ENCODE measurements at regions not wholly inside any gene's neighbourhood (a gene's known extent, or its start where the extent isn't known, plus 50 kb on each side); places are given as distances from the start of the nearest gene placed in this dataset.

DNA sequence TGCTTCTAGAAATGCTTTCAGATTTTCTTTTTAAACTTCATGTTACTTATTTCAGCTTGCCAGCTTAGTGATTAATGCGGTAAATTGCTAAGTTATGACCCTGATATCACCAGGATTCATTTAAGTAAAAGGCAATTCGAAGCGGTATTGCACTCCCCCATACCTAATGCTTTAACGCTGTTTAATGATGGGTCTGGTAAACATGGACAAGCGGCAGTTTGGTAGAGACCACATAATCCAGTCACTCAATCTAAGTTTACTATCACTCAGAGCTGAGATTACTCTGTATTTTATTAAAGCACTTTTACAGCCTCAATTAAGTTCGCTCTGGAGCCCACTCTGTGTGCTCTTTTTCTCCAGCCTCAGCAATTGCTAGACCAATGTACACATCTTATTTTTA lies 118.2 kb upstream of the SCN7A start:
- 87% methylated on average over 6 of the region's 6 CpGs for WGBS (ENCODE audit: insufficient coverage)
- ATAC-seq = no peak
- no peak overlapping the region for H3K4me3 Mint-ChIP-seq
- peaks cover 5 to 7% of the 10 kb centered on the region in 2 donors for H3K4me1 Mint-ChIP-seq
- H3K27ac Mint-ChIP-seq = no peak overlapping the region
- Histone ChIP-seq H3K36me3 (ENCODE audit: control insufficient read depth, insufficient read depth, low read length) (no peaks in the 10 kb centered on the region), H3K4me3 (ENCODE audit: low read length) (no peak overlapping the region), H3K4me1 (ENCODE audit: control insufficient read depth, insufficient read depth, low read length) (no peaks in the 10 kb centered on the region), H3K9me3 (ENCODE audit: control insufficient read depth, insufficient read depth, low read length) (peaks cover 2% of the 10 kb centered on the region), H3K27me3 (ENCODE audit: control insufficient read depth, insufficient read depth, low read length) (no peaks in the 10 kb centered on the region), H3K27ac (ENCODE audit: low read length) (no peak overlapping the region)
- no peaks in the 10 kb centered on the region for H3K36me3 Mint-ChIP-seq
- TF ChIP-seq CTCF (IDR thresholded peaks at IDR 0.05) = no peak
- no peak for DNase-seq
- peaks cover 0 to under 1% of the 10 kb centered on the region in 2 donors for H3K9me3 Mint-ChIP-seq
- intact Hi-C loops (cut with micrococcal nuclease) = no loop called here
- peaks cover 4 to 18% of the 10 kb centered on the region in 2 donors for H3K27me3 Mint-ChIP-seq (ENCODE audit: low read depth in 2 of 2)

DNA sequence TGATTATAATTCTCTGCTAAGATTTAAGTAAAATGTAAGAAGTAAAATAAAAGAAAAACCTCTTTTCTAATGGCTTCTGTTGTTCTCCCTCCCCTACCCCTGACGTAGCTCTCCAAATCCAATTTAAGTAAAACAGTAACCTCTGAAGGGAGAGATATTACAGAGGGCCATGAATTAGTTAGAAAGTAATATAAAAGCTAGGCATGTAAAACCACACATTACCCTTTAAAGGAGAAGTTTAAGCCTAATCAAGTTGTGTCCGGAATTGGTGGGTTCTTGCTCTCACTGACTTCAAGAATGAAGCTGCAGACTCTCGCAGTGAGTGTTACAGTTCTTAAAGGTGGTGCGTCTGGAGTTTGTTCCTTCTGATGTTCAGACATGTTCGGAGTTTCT lies 116.9 kb upstream of the SCN7A start:
- WGBS (ENCODE audit: insufficient coverage) = 30% methylated on average over 4 of the region's 5 CpGs
- no peaks in the 10 kb centered on the region for H3K36me3 ChIP-seq (ENCODE audit: control insufficient read depth, insufficient read depth, low read length)
- H3K36me3 Mint-ChIP-seq = no peaks in the 10 kb centered on the region
- H3K27ac ChIP-seq (ENCODE audit: low read length) = no peak overlapping the region
- H3K4me3 Mint-ChIP-seq = peak overlapping the region; percentile 21
- peaks cover 5 to 7% of the 10 kb centered on the region in 2 donors for H3K4me1 Mint-ChIP-seq
- H3K9me3 Mint-ChIP-seq = peaks cover under 1 to 2% of the 10 kb centered on the region in 2 donors
- intact Hi-C loops (cut with micrococcal nuclease) = no loop called here
- peaks cover 2% of the 10 kb centered on the region for H3K9me3 ChIP-seq (ENCODE audit: control insufficient read depth, insufficient read depth, low read length)
- TF ChIP-seq CTCF (IDR thresholded peaks at IDR 0.05) = no peak
- no peaks in the 10 kb centered on the region for H3K4me1 ChIP-seq (ENCODE audit: control insufficient read depth, insufficient read depth, low read length)
- no peak for DNase-seq
- H3K27ac Mint-ChIP-seq = no peak overlapping the region
- peaks cover 4 to 18% of the 10 kb centered on the region in 2 donors for H3K27me3 Mint-ChIP-seq (ENCODE audit: low read depth in 2 of 2)
- no peak for ATAC-seq
- H3K27me3 ChIP-seq (ENCODE audit: control insufficient read depth, insufficient read depth, low read length) = no peaks in the 10 kb centered on the region
- H3K4me3 ChIP-seq (ENCODE audit: low read length) = no peak overlapping the region

- no peak overlapping the region for H3K4me3 ChIP-seq (ENCODE audit: low read length)
- Mint-ChIP-seq H3K4me1 (peaks cover 5 to 7% of the 10 kb centered on the region in 2 donors), H3K9me3 (peaks cover 2 to 4% of the 10 kb centered on the region in 2 donors), H3K27me3 (ENCODE audit: low read depth in 2 of 2) (peaks cover 4 to 18% of the 10 kb centered on the region in 2 donors), H3K36me3 (no peaks in the 10 kb centered on the region), H3K4me3 (no peak overlapping the region), H3K27ac (no peak overlapping the region)
- no peak overlapping the region for H3K27ac ChIP-seq (ENCODE audit: low read length)
- peaks cover 2% of the 10 kb centered on the region for H3K9me3 ChIP-seq (ENCODE audit: control insufficient read depth, insufficient read depth, low read length)
- no peaks in the 10 kb centered on the region for H3K27me3 ChIP-seq (ENCODE audit: control insufficient read depth, insufficient read depth, low read length)
- intact Hi-C loops (cut with micrococcal nuclease) = no loop called here
- H3K4me1 ChIP-seq (ENCODE audit: control insufficient read depth, insufficient read depth, low read length) = no peaks in the 10 kb centered on the region
- TF ChIP-seq CTCF (IDR thresholded peaks at IDR 0.05) = no peak
- no peaks in the 10 kb centered on the region for H3K36me3 ChIP-seq (ENCODE audit: control insufficient read depth, insufficient read depth, low read length)
- ATAC-seq (no peak), DNase-seq (no peak)
- WGBS (ENCODE audit: insufficient coverage) = 21% methylated on average over 27 of the region's 28 CpGs
Measured at GRCh38 chr2:166610180-166610912, 116.3 kb upstream of the SCN7A start.
